Stomach (tissue), 4 donors: ENCODE measurements at regions not wholly inside any gene's neighbourhood (a gene's known extent, or its start where the extent isn't known, plus 50 kb on each side); places are given as distances from the start of the nearest gene placed in this dataset.

ENCODE experiments used
- CTCF ChIP-seq, 7 experiments: fragments of 450-650 bp in 4 of 7; fragments of 200-600 bp in 3 of 7; sonication (generic) in 3 of 7; IDR thresholded peaks; one replicate each; pipeline ENCODE4 v1.5.1; 2016 to 2019; ENCODE audit warnings: antibody characterized with exemption in 7 of 7, control low read depth in 2 of 7, mild to moderate bottlenecking in 1 of 7
- EP300 ChIP-seq: sonication (generic); formaldehyde crosslinking; IDR thresholded peaks from one replicate; pipeline ENCODE4 v1.6.1; 2017; ENCODE audit warnings: antibody characterized with exemption
- POLR2A ChIP-seq, 4 donors: fragments of 450-650 bp; IDR thresholded peaks; one replicate each; pipeline ENCODE4 v1.6.1; 2016; ENCODE audit warnings: antibody characterized with exemption in 4 of 4, control low read depth in 2 of 4, mild to moderate bottlenecking in 1 of 4, moderate library complexity in 1 of 4

- TF ChIP-seq CTCF (IDR thresholded peaks at IDR 0.05), result no peak
- no peak for TF ChIP-seq EP300
- no peak for TF ChIP-seq POLR2A (IDR thresholded peaks at IDR 0.05)
Observed at GRCh38 chr5:163813900-163814299, 308.5 kb downstream of the MAT2B start.
